Keratinocyte (primary cell): ENCODE measurements at regions not wholly inside any gene's neighbourhood (a gene's known extent, or its start where the extent isn't known, plus 50 kb on each side); places are given as distances from the start of the nearest gene placed in this dataset.

ENCODE experiments used
- DNase-seq: peaks from one replicate; pipeline ENCODE4 v3.0.0-alpha.2; 2011; ENCODE audit warnings: low read depth, missing footprints, low spot score
- FAIRE-seq: peaks from 2 replicates; lab custom pipeline; 2011; peaks lifted over from hg19 to GRCh38; lab: Jason Lieb, UNC
- H2AFZ ChIP-seq: 2 replicates; pipeline ENCODE4 v1.6.0; 2012; ENCODE audit warnings: low read length, control low read depth, inconsistent platforms; ENCODE audit not compliant: control insufficient read depth
- H3K27ac ChIP-seq: 2 replicates; pipeline ENCODE4 v1.5.1; 2011; ENCODE audit warnings: low read length; ENCODE audit not compliant: control insufficient read depth, insufficient read depth
- H3K27me3 ChIP-seq: 3 replicates; pipeline ENCODE4 v1.6.0; 2011; ENCODE audit warnings: low read length; ENCODE audit not compliant: control insufficient read depth, insufficient read depth; ENCODE audit errors: extremely low read depth
- H3K36me3 ChIP-seq, 2 experiments: 2 replicates in 1 of 2; 3 replicates in 1 of 2; pipeline ENCODE4 v1.5.1; 2011; ENCODE audit warnings: low read length in 2 of 2, mild to moderate bottlenecking in 1 of 2; ENCODE audit not compliant: control insufficient read depth in 2 of 2, insufficient read depth in 2 of 2; ENCODE audit errors: extremely low read depth in 1 of 2
- H3K4me1 ChIP-seq: 3 replicates; pipeline ENCODE4 v1.5.1; 2011; ENCODE audit warnings: low read length; ENCODE audit not compliant: control insufficient read depth, insufficient read depth; ENCODE audit errors: extremely low read depth
- H3K4me2 ChIP-seq: 3 replicates; pipeline ENCODE4 v1.6.0; 2011; ENCODE audit warnings: low read depth, low read length; ENCODE audit not compliant: control insufficient read depth, insufficient read depth; ENCODE audit errors: extremely low read depth
- H3K4me3 ChIP-seq, 3 experiments: fragments of 200-600 bp in 1 of 3; sonication (generic) in 1 of 3; 2 replicates in 2 of 3; 3 replicates in 1 of 3; pipeline ENCODE4 v1.5.1; 2011 to 2016; ENCODE audit warnings: low read length in 3 of 3, mild to moderate bottlenecking in 3 of 3, control low read depth in 2 of 3, inconsistent platforms in 1 of 3, low read depth in 1 of 3, mixed read lengths in 1 of 3, mixed run types in 1 of 3, moderate library complexity in 1 of 3; ENCODE audit not compliant: control insufficient read depth in 2 of 3, insufficient read depth in 2 of 3; ENCODE audit errors: extremely low read depth in 1 of 3
- H3K79me2 ChIP-seq: 2 replicates; pipeline ENCODE4 v1.6.0; 2012; ENCODE audit warnings: low read length; ENCODE audit not compliant: control insufficient read depth, insufficient read depth
- H3K9ac ChIP-seq: 3 replicates; pipeline ENCODE4 v1.6.0; 2011; ENCODE audit warnings: low read length; ENCODE audit not compliant: control insufficient read depth, insufficient read depth; ENCODE audit errors: extremely low read depth
- H3K9me1 ChIP-seq: 3 replicates; pipeline ENCODE4 v1.6.0; 2011; ENCODE audit warnings: low read length; ENCODE audit not compliant: control insufficient read depth, insufficient read depth; ENCODE audit errors: extremely low read depth
- H3K9me3 ChIP-seq: 2 replicates; pipeline ENCODE4 v1.5.1; 2012; ENCODE audit warnings: low read depth, low read length; ENCODE audit not compliant: control insufficient read depth
- H4K20me1 ChIP-seq: 3 replicates; pipeline ENCODE4 v1.6.0; 2011; ENCODE audit warnings: low read length; ENCODE audit not compliant: control insufficient read depth, insufficient read depth; ENCODE audit errors: extremely low read depth
- CTCF ChIP-seq, 3 experiments: IDR thresholded peaks in 1 of 3; conservative IDR thresholded peaks in 1 of 3; optimal IDR thresholded peaks in 1 of 3; 2 replicates in 2 of 3; 3 replicates in 1 of 3; pipeline versions ENCODE3 to v1.5.1; 2011; ENCODE audit warnings: low read length in 3 of 3, mild to moderate bottlenecking in 3 of 3, moderate library complexity in 2 of 3, control low read depth in 1 of 3, inconsistent platforms in 1 of 3; ENCODE audit not compliant: insufficient read depth in 2 of 3; ENCODE audit errors: extremely low read depth in 1 of 3
- EZH2 ChIP-seq: IDR thresholded peaks from one replicate; pipeline ENCODE4 v1.6.1; 2012; ENCODE audit warnings: inconsistent platforms, mild to moderate bottlenecking, low read length, moderate library complexity
- dilution Hi-C: fragments of 300-500 bp; cut with MboI; formaldehyde crosslinking; loops from one replicate; pipeline ENCODE4 v1.7.0; 2020; ENCODE audit warnings: low sequenced_read_pairs; ENCODE audit not compliant: extremely low pct_ligation_motif_present

GRCh38 chr1:56278061-56278460 is 301.3 kb downstream of the PLPP3 start:
- H3K36me3 ChIP-seq: no peaks in the 10 kb centered on the region
- H3K9ac ChIP-seq: no peak overlapping the region
- DNase-seq (no peak), FAIRE-seq (no peak)
- TF ChIP-seq CTCF (optimal IDR thresholded peaks at IDR 0.05 in 1 of 3, IDR thresholded peaks at IDR 0.05 in 1 of 3, conservative IDR thresholded peaks at IDR 0.05 in 1 of 3; ENCODE audit: extremely low read depth in 1 of 3, insufficient read depth in 2 of 3, low read length in 3 of 3) (no peak), EZH2 (no peak)
- no peaks in the 10 kb centered on the region for H3K4me1 ChIP-seq
- dilution Hi-C loops: no loop called here
- no peaks in the 10 kb centered on the region for H3K79me2 ChIP-seq
- no peak overlapping the region for H3K4me3 ChIP-seq
- H3K4me2 ChIP-seq: no peak overlapping the region
- no peaks in the 10 kb centered on the region for H3K27me3 ChIP-seq
- H3K9me1 ChIP-seq: no peaks in the 10 kb centered on the region
- no peak overlapping the region for H3K27ac ChIP-seq
- H4K20me1 ChIP-seq: no peaks in the 10 kb centered on the region
- H3K9me3 ChIP-seq: no peaks in the 10 kb centered on the region
- no peak overlapping the region for H2AFZ ChIP-seq

GRCh38 chr1:56268519-56269140 is 310.7 kb downstream of the PLPP3 start:
- no peaks in the 10 kb centered on the region for H3K9me3 ChIP-seq
- H3K27me3 ChIP-seq: no peaks in the 10 kb centered on the region
- H3K4me1 ChIP-seq: no peaks in the 10 kb centered on the region
- H3K9me1 ChIP-seq: no peaks in the 10 kb centered on the region
- DNase-seq: no peak
- H3K4me3 ChIP-seq: no peak overlapping the region
- no peak overlapping the region for H3K9ac ChIP-seq
- no peaks in the 10 kb centered on the region for H3K79me2 ChIP-seq
- H2AFZ ChIP-seq: no peak overlapping the region
- TF ChIP-seq CTCF (optimal IDR thresholded peaks at IDR 0.05 in 1 of 3, IDR thresholded peaks at IDR 0.05 in 1 of 3, conservative IDR thresholded peaks at IDR 0.05 in 1 of 3; ENCODE audit: extremely low read depth in 1 of 3, insufficient read depth in 2 of 3, low read length in 3 of 3) (no peak), EZH2 (no peak)
- no peaks in the 10 kb centered on the region for H4K20me1 ChIP-seq
- no peak overlapping the region for H3K27ac ChIP-seq
- no peaks in the 10 kb centered on the region for H3K36me3 ChIP-seq
- FAIRE-seq: no peak
- dilution Hi-C loops: no loop called here
- no peak overlapping the region for H3K4me2 ChIP-seq
